ENCODE measurements at regions not wholly inside any gene's neighbourhood (a gene's known extent, or its start where the extent isn't known, plus 50 kb on each side); places are given as distances from the start of the nearest gene placed in this dataset.

- no peak for DNase-seq
Measured at GRCh38 chr16:66315210-66315825, 51.2 kb upstream of the CDH5 start.

DNA sequence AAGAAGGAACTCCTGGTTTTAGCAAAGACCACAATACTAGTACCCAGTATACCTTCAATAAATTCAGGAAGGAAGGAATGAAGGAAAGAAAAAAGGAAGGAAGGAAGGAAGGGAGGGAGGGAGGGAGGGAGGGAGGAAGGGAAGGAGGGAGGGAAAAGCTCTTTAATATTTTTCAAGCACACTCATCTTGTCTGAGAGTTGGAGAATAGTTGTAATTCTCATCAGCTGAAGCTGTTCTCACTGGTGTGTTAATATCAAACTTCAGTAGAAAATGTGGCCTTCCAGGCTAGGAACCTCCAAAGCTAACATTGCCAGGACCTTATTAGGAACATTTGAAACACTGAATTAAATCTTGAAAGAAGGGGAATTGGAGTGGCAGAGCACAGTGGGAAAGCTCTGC lies 55.2 kb upstream of the CDH5 start:
- no peak for DNase-seq

DNA sequence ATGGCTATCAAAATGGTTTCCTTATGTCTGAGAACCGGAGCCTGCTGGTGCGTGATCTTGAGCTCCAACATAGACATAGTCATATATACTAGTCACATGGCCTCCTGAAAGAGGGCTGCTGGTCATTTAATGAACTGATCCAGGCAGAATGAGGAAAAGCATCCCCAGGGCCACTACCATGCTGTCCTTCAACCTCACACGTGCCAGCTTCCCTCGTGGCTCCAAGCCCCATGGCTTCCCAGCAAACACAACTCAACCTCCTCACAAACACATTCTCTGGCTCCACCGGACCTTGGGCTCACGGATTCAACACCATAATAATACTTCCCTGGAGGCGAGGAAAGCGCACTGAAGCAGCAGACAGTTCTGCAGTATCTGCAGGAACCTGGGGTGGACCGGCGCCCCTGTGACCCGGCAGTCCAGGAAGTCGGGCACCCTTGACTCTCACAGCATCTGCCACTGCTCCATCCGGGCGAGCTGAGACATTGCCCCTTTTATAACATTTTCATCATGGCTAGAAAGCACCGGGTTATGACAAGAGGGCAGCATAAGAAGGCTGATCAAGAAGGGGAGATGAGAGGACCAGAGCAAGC lies 57.2 kb upstream of the CDH5 start:
- no peak for DNase-seq

- DNase-seq, result no peak
Measured at GRCh38 chr16:66308096-66308495, 58.4 kb upstream of the CDH5 start.

DNA sequence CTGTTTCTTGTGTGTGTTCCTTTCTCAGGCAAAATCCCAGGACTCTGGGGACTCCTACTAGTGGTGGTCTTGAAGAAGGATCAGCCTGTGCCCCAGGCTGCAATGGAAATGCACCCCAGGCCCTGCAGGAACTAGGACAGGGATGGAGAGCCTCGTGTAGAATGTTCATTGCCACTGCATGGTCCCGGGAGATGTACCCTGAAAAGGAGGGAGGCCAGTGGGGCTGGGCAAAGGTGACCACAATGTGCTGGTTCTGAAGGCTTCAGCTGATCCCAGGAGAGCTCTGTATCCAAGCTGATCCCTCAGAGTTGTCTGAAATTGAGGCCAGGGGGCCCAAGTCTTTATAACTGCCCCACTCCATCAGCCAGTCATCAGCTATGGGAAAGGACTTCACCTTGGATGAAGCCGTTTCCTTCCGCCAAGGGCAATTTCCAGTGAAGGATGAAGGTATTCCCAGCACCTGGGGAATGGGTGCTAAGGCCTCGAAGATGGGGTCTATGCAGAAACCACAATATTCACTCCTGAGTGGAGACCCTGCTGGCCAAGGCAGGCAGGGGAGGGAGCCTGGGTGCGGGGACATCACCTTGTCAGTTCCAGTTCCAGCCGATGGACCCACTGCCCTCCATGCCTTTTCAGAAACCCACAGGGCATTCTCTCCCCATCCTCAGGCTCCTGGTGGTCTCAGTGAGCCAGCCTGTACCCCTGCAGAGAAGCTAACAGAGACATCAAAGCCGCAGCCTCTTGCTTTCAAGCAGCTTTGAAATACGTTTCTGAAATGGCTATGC lies 59.9 kb upstream of the CDH5 start:
- DNase-seq, result no peak

DNA sequence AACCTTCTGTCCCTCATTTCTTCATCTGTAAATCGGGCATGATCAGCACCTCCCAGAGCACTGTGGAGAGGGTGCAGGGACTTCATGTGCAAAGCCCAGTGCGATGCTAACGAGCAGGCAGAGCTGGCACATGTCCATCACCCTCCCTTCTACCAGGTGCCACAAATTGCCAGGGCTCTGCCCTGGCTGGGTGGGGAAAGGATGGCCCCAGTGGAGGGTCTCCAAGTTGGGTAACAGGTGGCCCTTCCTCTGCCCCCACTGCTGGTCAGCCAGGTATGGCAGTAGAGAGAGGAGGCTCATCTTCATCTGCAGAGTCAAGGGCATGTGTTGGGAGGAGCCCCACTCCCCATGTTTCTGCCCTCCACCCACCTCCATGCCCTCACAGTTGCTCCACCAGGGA lies 61.5 kb upstream of the CDH5 start:
- no peak for DNase-seq

- DNase-seq, result no peak
Measured at GRCh38 chr16:66304151-66304550, 62.3 kb upstream of the CDH5 start.

DNA sequence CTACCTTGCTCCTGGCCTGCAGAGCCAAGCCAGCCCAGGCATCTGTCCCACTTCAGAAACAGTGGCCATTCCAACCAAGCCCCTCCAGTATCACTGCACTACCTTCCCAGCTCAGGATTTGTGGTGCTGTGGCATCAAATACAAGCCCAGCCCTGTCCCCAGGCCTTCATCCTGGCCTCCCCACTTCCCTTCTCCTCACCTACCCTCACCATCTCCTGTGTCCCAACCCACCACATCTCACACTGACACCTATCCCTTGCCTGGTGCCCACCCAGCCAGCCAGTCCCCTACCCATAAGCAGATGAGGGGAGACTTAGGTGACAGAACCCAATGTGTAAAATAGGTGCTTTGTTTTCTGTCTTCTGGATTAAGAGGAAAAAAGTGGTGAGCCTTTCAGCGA lies 66.0 kb upstream of the CDH5 start:
- DNase-seq, result no peak

- DNase-seq, result no peak
Measured at GRCh38 chr16:66300037-66300436, 66.5 kb upstream of the CDH5 start.

- no peak for DNase-seq
Measured at GRCh38 chr16:66299349-66299748, 67.1 kb upstream of the CDH5 start.

GRCh38 chr16:66298571-66299120 lies 67.8 kb upstream of the CDH5 start:
- DNase-seq, result no peak

DNA sequence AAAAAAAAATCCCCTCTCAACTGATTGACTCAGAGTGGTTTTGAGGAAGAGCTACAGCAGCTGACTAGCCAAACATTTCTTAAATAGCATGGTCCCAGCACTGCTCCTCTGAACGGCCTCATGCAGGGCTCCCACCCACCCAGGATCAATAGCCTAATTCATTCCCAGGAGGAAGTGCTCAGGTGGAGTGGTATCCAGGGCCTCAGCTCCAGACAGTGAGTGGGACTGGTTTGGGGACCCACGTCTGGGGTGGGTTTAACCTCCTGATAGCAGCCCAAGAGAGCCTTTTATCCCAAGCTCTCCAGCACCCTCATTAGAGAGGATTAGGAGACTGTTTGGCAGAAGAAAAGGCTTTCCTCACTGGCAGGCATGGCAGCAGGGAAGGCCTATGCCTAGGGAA lies 68.5 kb upstream of the CDH5 start:
- DNase-seq, result no peak

- no peak for DNase-seq
Measured at GRCh38 chr16:66296591-66296990, 69.9 kb upstream of the CDH5 start.

DNA sequence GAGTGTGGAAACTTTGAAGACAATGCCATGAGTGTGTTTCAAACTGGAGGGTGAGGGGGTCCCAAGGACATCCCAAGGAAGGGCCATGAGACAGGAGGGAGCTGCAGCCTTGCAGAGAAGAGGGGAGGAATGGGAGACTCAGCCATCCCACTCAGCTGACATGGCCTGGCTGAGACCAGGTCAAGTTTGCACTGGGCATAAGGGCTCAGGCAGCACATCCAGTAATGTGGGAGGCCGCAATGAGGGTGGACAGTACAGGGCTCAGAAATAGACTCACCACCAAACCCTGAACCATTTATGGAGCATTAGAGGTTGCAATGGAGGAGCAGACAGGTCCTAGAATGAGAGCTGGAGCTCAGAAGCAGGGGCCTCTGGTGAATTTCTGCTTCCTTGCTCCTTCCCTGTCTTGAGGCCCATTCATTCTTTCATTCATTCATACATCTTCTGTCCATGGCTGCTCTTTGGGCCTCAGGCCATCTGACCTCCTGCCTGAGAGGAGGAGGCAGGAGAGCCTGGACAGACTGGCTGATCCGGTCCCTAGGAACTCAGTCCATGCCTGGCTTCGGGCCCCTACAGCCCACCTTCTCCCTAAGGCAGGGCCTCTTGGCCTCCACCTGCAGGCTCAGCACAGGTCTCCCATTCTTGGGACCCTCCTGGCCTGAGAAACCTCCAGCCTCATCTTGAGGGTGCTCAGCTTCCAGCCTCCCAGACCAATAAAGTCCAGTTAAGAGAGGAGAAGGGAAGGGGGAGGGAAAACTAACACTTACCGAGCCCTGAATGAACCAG lies 70.5 kb upstream of the CDH5 start:
- no peak for DNase-seq

DNA sequence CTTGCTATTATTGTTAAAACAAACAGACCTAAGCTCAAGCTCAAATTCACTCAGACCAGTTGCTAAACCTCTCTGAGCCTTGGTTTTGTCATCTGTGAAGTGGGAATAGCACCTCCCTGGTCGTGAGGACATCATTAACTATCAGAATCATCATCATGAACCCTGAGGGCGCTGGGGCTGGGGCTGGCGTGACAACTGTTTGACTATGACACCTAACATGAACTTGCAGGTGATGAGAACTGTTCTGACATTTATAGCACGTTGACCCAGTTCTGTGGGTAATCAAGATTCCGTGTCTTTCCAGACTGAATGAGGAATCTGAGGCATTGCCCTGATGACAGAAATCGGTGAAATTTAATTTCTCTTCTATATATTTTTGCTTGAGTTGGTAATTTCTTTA lies 71.3 kb upstream of the CDH5 start:
- no peak for DNase-seq

DNA sequence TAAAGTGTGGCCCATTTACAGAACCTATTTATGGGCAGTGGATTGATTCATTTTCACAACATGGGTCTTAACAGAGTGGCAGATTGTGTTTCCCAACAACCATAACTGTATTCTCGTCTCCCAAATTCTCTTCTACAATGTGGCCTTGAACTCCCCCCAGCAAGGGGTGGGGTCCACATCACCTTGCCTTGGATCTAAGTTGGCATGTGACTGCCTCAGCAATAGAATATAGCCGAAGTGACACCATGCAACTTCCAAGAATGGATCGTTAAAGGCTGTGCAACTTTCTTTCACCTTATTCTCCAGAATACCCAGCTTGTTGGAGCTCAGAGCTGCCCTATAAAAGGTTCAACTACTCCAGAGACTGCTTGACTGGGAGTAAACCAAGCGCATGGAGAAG lies 72.0 kb upstream of the CDH5 start:
- no peak for DNase-seq

DNA sequence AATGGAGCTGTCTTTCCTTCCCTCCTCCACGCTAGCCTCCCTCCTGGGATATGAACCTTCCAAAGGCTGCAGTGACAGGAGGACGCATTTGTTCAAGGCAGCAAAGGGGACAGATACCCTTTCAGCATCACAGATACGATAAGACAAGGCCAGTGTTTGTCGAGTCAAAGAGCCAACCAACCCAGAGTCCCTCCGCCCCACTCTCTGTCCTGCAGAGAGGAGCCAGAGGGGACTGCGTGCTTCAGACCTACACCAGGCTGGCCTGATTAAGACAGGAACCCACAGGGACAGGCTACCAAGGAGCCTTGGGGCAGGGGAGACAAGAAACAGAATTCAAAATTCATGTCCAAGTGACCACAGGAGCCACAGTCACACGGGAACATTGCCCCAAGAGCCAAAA lies 72.6 kb upstream of the CDH5 start:
- DNase-seq, result no peak

- no peak for DNase-seq
Measured at GRCh38 chr16:66293207-66293735, 73.2 kb upstream of the CDH5 start.

DNA sequence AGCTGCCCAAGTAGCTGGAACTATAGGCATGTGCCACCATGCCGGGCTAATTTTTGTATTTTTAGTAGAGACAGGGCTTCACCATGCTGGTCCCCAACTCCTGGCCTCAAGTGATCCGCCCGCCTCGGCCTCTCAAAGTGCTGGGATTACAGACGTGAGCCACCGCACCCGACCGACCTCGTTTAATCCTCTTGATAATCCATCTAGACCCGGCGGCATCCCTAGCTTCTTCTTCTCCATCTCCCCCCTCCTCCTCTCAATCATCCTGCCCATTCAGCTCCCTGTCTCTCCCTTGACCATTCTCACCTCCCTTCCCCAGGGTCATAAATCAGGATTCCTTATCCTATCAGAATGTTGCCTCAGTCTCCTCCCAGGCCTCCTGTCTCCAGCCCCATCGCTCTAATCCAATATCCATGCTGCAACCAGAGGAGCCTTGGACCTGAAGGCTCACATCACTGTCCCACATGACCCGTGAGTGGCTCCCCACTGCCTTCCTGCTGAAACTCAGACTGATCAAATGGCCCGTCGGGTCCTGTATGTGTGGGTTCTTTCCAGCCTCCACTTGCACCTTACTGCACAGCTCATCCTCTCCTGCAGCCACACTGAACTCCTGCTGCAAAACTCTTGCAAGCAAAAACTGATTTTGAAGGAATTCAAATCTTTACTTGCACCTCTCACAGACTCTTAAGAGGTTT lies 74.1 kb upstream of the CDH5 start:
- no peak for DNase-seq

DNA sequence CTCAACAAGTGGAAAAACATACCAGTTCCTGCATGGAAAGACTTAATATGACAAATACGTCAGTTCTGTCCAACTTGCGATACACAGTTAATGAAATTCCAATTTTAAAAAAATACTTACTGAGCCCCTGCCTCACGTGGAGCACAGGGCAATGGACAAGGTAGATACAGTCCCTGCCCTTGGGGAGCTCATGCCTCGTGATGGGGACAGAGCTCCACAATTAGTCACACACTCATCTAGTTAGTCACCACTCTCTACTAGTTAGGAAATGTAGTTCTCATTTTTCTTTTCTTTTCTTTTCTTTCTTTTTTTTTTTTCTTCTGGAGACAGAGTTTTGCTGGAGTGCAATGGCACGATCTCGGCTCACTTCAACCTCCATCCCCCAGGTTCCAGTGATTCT lies 74.7 kb upstream of the CDH5 start:
- no peak for DNase-seq

GRCh38 chr16:66290431-66290830 lies 76.1 kb upstream of the CDH5 start:
- DNase-seq, result no peak

DNA sequence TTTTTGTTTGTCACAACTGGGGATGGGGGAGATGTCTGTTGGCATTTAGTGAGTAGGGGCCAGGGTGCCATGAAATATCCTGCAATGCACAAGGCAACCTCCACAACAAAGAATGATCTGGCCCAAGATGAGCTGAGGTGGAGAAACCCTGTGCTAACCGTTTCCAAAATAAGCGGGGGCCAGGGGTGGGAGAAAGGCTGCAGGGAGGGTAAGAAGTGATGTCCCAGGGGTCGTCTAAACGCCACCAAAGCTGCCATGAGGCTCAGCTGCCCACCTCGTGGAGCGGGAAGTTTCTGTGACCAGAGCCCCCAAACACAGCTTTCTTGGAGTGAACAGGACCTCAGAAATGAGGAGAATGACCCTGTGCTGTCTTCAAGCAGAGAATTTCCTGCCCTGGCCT lies 76.5 kb upstream of the CDH5 start:
- no peak for DNase-seq
